ENCODE measurements at regions not wholly inside any gene's neighbourhood (a gene's known extent, or its start where the extent isn't known, plus 50 kb on each side); places are given as distances from the start of the nearest gene placed in this dataset.

- Histone ChIP-seq H3K9ac (replicated peaks; ENCODE audit: extremely low read depth, insufficient read depth, low read length) (no peak overlapping the region), H3K27me3 (ENCODE audit: control insufficient read depth in 2 of 2, insufficient read depth in 2 of 2, low read length in 2 of 2) (no peaks in the 10 kb centered on the region), H3K27ac (ENCODE audit: insufficient read depth, low read depth, low read length) (no peak overlapping the region), H3K36me3 (ENCODE audit: control insufficient read depth in 2 of 2, extremely low read depth in 1 of 2, insufficient read depth in 2 of 2, low read length in 2 of 2) (no peaks in the 10 kb centered on the region), H3K79me2 (ENCODE audit: control insufficient read depth, insufficient read depth, low read length) (no peaks in the 10 kb centered on the region), H4K20me1 (replicated peaks; ENCODE audit: control insufficient read depth, extremely low read depth, insufficient read depth, low read length) (no peaks in the 10 kb centered on the region), H3K4me3 (replicated peaks in 1 of 3; ENCODE audit: insufficient read depth in 1 of 3, low read depth in 1 of 3, low read length in 3 of 3) (no peak overlapping the region), H3K4me1 (ENCODE audit: control insufficient read depth, extremely low read depth, insufficient read depth, low read length) (no peaks in the 10 kb centered on the region), H3K9me1 (replicated peaks; ENCODE audit: control insufficient read depth, extremely low read depth, insufficient read depth, low read length) (no peaks in the 10 kb centered on the region), H3K4me2 (ENCODE audit: insufficient read depth, low read length) (no peak overlapping the region), H3K9me3 (replicated peaks; ENCODE audit: control insufficient read depth, insufficient read depth, low read length) (no peaks in the 10 kb centered on the region), H2AFZ (ENCODE audit: low read depth, low read length) (no peak overlapping the region)
- intact Hi-C loops (cut with micrococcal nuclease) (no loop called here), dilution Hi-C loops (cut with MboI; ENCODE audit: extremely low pct_ligation_motif_present, low sequenced_read_pairs) (no loop called here)
- no peak for DNase-seq (ENCODE audit: low read depth, low spot score)
- no peak for TF ChIP-seq GATA2 (IDR thresholded peaks at IDR 0.05; ENCODE audit: insufficient read depth, insufficient read length, low read depth, low read length)
- TF ChIP-seq FOS (IDR thresholded peaks at IDR 0.05; ENCODE audit: borderline replicate concordance, insufficient read depth, low read length) = no peak
- TF ChIP-seq POLR2A (IDR thresholded peaks at IDR 0.05; ENCODE audit: low read depth, low read length) = no peak
- no peak for TF ChIP-seq MYC (IDR thresholded peaks at IDR 0.05; ENCODE audit: low read depth, low read length)
- TF ChIP-seq MAX (IDR thresholded peaks at IDR 0.05; ENCODE audit: insufficient read depth, insufficient read length) = no peak
- no peak for TF ChIP-seq JUN (IDR thresholded peaks at IDR 0.05; ENCODE audit: borderline replicate concordance, insufficient read depth, insufficient read length, low read depth)
- TF ChIP-seq POLR2AphosphoS5 (IDR thresholded peaks at IDR 0.05; ENCODE audit: insufficient read depth, low read depth, low read length) = no peak
- no peak for TF ChIP-seq EZH2 (IDR thresholded peaks at IDR 0.05; ENCODE audit: borderline replicate concordance, low read depth, low read length, severe bottlenecking)
- no peak for TF ChIP-seq CTCF (IDR thresholded peaks at IDR 0.05; ENCODE audit: extremely low read depth in 1 of 2, insufficient read depth in 1 of 2, low read depth in 1 of 2, low read length in 2 of 2)
- FAIRE-seq = no peak
- ChIA-PET CTCF (no interaction called here), POLR2A (no interaction called here)
- no TSS peak for BruUV-seq (replicated peaks)
These were observed 772.2 kb downstream of the TRIB2 start for GRCh38 chr2:13488965-13489364.

Data from endothelial cell of umbilical vein (primary cell).